BLaER1 (cell line): ENCODE measurements at regions not wholly inside any gene's neighbourhood (a gene's known extent, or its start where the extent isn't known, plus 50 kb on each side); places are given as distances from the start of the nearest gene placed in this dataset.

Experiments
- H3K27ac ChIP-seq: shearing (Covaris generic); formaldehyde crosslinking; 2 replicates; pipeline ENCODE4 v1.8.1; 2022
- H3K27me3 ChIP-seq: shearing (Covaris generic); formaldehyde crosslinking; 2 replicates; pipeline ENCODE4 v1.8.1; 2022
- H3K36me3 ChIP-seq: shearing (Covaris generic); formaldehyde crosslinking; 2 replicates; pipeline ENCODE4 v1.8.1; 2022
- H3K4me1 ChIP-seq: shearing (Covaris generic); formaldehyde crosslinking; 2 replicates; pipeline ENCODE4 v1.8.1; 2022
- H3K4me2 ChIP-seq: shearing (Covaris generic); formaldehyde crosslinking; 2 replicates; pipeline ENCODE4 v1.8.1; 2022
- H3K4me3 ChIP-seq: shearing (Covaris generic); formaldehyde crosslinking; 2 replicates; pipeline ENCODE4 v1.8.1; 2022
- H3K9ac ChIP-seq: shearing (Covaris generic); formaldehyde crosslinking; 2 replicates; pipeline ENCODE4 v1.8.1; 2022
- H3K9me3 ChIP-seq: shearing (Covaris generic); formaldehyde crosslinking; 2 replicates; pipeline ENCODE4 v1.8.1; 2022
- H4K20me1 ChIP-seq: shearing (Covaris generic); formaldehyde crosslinking; 2 replicates; pipeline ENCODE4 v1.8.1; 2022
- Cebpa-rat ChIP-seq: shearing (Covaris generic); IDR thresholded peaks from 2 replicates; pipeline ENCODE4 v1.8.1; 2022

DNA sequence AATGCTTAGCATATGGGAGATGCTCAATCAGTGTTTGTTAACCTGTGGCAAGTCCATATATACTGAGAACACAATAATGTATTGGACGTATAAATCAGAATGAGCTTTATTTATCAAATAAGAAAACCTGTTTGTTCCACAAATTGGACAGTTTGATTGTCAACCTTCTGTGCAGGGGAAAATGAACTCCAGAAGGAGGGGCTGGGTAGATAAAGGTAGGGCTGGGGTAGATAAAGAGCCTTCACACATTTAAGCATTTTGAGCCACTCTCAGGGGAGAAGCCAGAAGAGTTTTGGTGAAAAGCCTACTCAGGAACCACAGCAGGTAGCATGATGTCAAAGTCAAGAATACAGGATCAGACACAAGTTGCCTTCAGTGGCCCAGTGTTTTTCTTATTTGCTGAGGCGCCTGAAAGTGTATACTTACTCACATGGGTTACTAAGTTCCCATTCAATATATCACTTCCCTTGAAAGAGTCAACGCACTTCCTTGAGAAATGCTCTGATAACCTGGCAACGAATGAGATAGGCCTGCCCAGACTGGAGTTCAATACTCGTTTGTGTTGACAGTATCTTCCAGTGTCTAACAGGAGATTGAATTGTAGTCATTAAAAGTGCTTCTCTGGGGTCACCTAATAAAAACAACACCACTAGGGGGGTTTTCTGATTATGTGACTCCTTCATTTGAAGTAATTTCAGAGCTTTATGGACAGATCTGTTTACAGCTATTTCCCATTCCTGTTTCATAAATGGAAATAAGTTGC is 263.9 kb upstream of the CITED2 start:
- H3K4me1 ChIP-seq = peaks cover 21% of the 10 kb centered on the region
- H3K27ac ChIP-seq = no peak overlapping the region
- TF ChIP-seq Cebpa-rat = no peak

DNA sequence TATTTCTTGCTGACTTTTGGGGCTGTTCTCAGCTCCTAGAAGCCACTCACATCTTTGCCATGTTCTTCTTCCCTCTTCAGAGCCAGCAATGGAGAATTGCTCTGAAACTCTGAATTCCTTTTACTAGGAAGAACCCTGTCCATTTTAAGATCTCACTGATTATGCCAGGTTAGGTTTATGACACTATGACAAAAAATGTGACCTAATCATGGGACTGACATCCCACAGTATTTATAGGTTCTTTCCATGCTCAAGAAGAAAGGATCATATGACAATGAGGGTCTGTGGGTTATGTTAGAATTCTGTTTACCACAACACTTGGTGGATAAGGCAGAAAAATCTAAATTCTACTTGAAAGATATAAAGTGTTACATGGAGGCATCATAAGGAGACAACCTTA is 263.3 kb upstream of the CITED2 start:
- Histone ChIP-seq H3K36me3 (no peaks in the 10 kb centered on the region), H3K4me1 (peaks cover 21% of the 10 kb centered on the region), H3K9ac (no peak overlapping the region), H3K27ac (no peak overlapping the region), H3K27me3 (no peaks in the 10 kb centered on the region), H3K9me3 (no peaks in the 10 kb centered on the region), H3K4me3 (no peak overlapping the region), H4K20me1 (no peaks in the 10 kb centered on the region), H3K4me2 (no peak overlapping the region)
- no peak for TF ChIP-seq Cebpa-rat

More for the DNA sequence above, 263.9 kb upstream of the CITED2 start:
- H3K4me2 ChIP-seq = no peak overlapping the region
- H3K36me3 ChIP-seq = no peaks in the 10 kb centered on the region
- no peak overlapping the region for H3K4me3 ChIP-seq
- H3K27me3 ChIP-seq = no peaks in the 10 kb centered on the region
- H3K9me3 ChIP-seq = no peaks in the 10 kb centered on the region
- no peak overlapping the region for H3K9ac ChIP-seq
- H4K20me1 ChIP-seq = no peaks in the 10 kb centered on the region

DNA sequence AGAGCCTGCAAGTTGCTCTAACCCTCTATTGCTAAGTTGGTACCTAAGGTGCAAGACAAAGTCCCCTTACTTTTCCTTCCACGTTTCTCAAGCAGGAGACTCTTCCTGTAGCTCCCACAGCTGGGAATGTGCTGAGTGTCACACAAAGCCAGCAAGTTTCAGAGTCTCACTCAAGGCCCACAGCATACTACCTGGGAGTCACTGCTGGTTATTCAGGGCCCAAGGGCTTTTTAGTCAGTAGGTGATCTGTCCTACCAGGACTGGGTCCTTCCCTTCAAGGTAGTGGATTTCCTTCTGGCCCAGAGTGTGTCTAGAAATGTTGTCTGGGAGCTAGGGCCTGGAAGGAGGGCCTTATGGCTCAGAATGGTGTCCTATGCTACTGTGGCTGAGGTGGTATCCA is 261.9 kb upstream of the CITED2 start:
- H3K27ac ChIP-seq = no peak overlapping the region
- no peak overlapping the region for H3K4me3 ChIP-seq
- no peak overlapping the region for H3K9ac ChIP-seq
- TF ChIP-seq Cebpa-rat = no peak
- H3K9me3 ChIP-seq = no peaks in the 10 kb centered on the region
- no peaks in the 10 kb centered on the region for H3K36me3 ChIP-seq
- no peak overlapping the region for H3K4me2 ChIP-seq
- H4K20me1 ChIP-seq = no peaks in the 10 kb centered on the region
- no peaks in the 10 kb centered on the region for H3K27me3 ChIP-seq
- peaks cover 19% of the 10 kb centered on the region for H3K4me1 ChIP-seq

DNA sequence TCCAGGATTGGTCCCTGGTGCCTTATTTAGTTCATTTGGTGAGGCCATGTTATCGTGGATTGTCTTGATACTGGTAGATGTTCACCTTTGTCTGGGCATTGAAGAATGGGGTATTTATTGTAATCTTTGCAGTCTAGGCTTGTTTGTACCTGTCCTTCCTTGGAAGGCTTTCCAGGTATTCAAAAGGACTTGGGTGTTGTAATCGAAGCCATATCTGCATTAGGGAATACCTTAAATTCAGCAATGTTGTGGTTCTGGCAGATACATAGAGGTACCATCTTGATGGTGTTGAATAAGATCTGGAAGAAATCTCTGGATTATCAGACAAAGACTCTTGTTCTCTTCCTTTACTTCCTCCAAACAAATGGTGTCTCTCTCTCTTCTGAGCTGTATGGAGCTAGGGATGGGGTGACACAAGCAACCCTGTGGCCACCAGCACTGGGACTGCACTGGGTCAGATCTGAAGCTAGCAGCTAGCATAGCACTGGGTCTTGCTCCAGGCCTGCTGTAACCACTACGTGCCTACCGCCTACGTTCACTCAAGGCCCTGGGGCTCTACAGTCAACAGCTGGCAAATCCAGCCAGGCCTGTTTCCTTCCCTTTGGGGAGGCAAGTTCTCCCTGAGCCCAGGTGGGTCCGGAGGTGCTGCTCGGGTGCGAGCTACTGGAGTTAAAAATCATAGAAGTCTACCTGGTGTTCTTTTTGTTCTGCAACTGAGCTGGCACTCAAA is 261.1 kb upstream of the CITED2 start:
- H3K27me3 ChIP-seq = no peaks in the 10 kb centered on the region
- no peak for TF ChIP-seq Cebpa-rat
- H3K4me2 ChIP-seq = no peak overlapping the region
- H3K9me3 ChIP-seq = no peaks in the 10 kb centered on the region
- H4K20me1 ChIP-seq = no peaks in the 10 kb centered on the region
- no peak overlapping the region for H3K27ac ChIP-seq
- no peak overlapping the region for H3K9ac ChIP-seq
- peaks cover 11% of the 10 kb centered on the region for H3K4me1 ChIP-seq
- H3K36me3 ChIP-seq = no peaks in the 10 kb centered on the region
- no peak overlapping the region for H3K4me3 ChIP-seq

DNA sequence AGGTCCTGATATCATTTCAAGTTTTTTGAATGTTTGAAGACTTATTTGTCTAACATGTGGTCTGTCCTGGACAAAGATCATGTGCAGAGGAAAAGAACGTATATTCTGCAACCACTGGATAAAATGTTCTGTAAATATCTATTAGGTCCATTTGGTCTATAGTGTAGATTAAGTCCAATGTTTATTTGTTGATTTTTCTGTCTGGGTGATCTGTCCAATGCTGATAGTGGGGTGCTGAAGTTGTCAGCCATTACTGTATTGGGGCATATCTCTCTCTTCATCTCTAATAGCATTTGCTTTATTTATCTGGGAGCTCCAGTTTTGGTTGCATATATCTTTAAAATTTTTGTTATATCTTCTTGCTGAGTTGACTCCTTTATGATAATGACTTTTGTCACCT is 258.4 kb upstream of the CITED2 start:
- no peak overlapping the region for H3K27ac ChIP-seq
- no peak for TF ChIP-seq Cebpa-rat
- H3K9ac ChIP-seq = no peak overlapping the region
- H3K27me3 ChIP-seq = no peaks in the 10 kb centered on the region
- no peaks in the 10 kb centered on the region for H4K20me1 ChIP-seq
- no peaks in the 10 kb centered on the region for H3K9me3 ChIP-seq
- H3K4me3 ChIP-seq = no peak overlapping the region
- no peaks in the 10 kb centered on the region for H3K4me1 ChIP-seq
- H3K36me3 ChIP-seq = no peaks in the 10 kb centered on the region
- no peak overlapping the region for H3K4me2 ChIP-seq

DNA sequence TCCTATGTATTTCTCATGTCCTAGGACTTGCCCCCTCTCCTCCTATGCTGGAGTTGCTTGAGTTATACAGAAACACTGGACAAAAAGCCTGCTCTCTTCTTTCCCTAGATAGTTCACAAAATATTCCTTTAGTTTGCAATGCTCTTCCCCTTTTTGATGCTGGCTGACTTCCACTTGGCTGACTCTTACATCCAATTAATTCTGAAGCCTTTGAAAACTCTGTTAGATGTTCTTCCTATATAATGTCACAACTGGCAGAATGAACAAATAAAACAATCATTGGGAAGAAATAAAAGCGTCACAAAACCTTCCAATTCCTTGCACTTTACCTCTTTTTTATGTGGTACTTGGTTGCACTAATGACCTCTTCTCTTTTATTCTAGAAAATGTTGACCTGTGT is 253.8 kb upstream of the CITED2 start:
- H3K9ac ChIP-seq = no peak overlapping the region
- no peaks in the 10 kb centered on the region for H3K36me3 ChIP-seq
- no peaks in the 10 kb centered on the region for H3K27me3 ChIP-seq
- H3K4me3 ChIP-seq = no peak overlapping the region
- no peak for TF ChIP-seq Cebpa-rat
- no peak overlapping the region for H3K4me2 ChIP-seq
- H3K9me3 ChIP-seq = no peaks in the 10 kb centered on the region
- no peaks in the 10 kb centered on the region for H4K20me1 ChIP-seq
- H3K4me1 ChIP-seq = peaks cover 6% of the 10 kb centered on the region; the same call in 1 of the 2 replicates
- no peak overlapping the region for H3K27ac ChIP-seq

DNA sequence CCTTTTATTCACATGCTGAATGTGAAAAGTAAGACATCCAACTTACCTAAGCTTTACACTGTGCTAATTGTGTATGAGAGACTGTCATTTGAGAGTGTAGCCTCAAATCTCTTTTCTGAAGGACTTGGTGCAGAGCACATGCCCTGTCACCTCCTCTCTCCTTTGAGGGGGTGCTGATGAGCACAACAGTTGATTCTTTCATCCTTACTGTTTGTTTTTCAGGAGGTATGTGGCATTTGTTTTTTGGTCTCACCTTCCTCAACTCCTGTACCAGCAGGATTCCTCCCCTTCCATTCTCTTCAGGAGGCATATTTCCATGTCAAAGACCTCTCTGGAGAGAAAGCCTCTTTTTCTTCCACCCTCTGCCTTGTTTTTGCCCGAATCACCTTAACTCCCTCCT is 252.6 kb upstream of the CITED2 start:
- no peaks in the 10 kb centered on the region for H3K27me3 ChIP-seq
- H3K4me2 ChIP-seq = no peak overlapping the region
- no peak overlapping the region for H3K4me3 ChIP-seq
- peaks cover 6% of the 10 kb centered on the region; the same call in 1 of the 2 replicates for H3K4me1 ChIP-seq
- H4K20me1 ChIP-seq = no peaks in the 10 kb centered on the region
- TF ChIP-seq Cebpa-rat = no peak
- no peak overlapping the region for H3K9ac ChIP-seq
- H3K36me3 ChIP-seq = no peaks in the 10 kb centered on the region
- no peak overlapping the region for H3K27ac ChIP-seq
- H3K9me3 ChIP-seq = no peaks in the 10 kb centered on the region

DNA sequence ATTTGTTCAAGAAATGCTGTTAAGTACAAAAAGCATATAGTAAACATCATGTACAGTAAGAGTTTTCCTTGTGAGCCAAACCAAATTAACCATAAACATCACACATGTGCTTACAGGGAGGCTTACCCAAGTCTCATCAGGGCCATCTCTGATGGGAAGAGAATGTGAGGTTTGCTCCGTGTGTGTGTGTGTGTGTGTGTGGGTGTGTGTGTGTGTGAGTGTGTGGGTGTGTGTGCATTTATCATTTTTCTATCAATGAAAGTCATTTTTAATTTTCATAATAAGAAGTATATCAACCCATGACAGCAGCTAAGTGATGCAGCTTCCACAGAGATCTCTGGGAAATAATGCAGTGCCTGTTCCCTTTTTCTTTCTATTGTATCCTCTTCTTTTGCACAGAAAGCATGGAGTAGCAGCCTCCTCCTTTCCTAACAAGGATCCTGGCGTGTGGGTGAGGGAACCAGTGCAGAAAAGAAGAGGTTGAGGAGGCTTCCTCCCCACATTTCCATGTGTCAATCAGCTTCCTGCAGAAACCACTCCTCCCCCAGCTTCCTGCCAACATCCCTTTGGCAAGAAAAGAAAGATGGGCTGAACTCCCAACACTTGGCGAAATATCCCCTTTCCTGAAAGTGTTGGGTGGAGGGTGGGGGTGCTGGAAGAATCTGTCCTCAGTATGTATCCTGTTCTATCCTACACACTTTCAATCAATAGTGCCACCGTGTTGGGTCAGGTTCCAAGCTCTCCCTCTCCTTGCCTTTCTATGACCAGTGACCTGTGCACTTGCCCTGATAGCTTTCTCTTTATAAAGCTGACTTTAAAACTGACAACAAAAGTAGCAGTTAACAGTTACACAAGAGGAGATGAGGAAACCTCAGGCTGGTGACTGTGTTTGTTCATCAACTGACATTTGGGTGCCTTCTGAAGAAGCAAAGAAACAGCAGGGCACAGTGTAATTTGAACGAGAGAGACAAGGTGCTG is 251.8 kb upstream of the CITED2 start:
- Histone ChIP-seq H3K9me3 (no peaks in the 10 kb centered on the region), H3K4me1 (peaks cover 6% of the 10 kb centered on the region; the same call in 1 of the 2 replicates), H3K4me3 (no peak overlapping the region), H3K27ac (no peak overlapping the region), H3K9ac (no peak overlapping the region), H3K4me2 (peak overlapping the region; percentile 26), H3K36me3 (no peaks in the 10 kb centered on the region), H4K20me1 (no peaks in the 10 kb centered on the region), H3K27me3 (no peaks in the 10 kb centered on the region)
- no peak for TF ChIP-seq Cebpa-rat

DNA sequence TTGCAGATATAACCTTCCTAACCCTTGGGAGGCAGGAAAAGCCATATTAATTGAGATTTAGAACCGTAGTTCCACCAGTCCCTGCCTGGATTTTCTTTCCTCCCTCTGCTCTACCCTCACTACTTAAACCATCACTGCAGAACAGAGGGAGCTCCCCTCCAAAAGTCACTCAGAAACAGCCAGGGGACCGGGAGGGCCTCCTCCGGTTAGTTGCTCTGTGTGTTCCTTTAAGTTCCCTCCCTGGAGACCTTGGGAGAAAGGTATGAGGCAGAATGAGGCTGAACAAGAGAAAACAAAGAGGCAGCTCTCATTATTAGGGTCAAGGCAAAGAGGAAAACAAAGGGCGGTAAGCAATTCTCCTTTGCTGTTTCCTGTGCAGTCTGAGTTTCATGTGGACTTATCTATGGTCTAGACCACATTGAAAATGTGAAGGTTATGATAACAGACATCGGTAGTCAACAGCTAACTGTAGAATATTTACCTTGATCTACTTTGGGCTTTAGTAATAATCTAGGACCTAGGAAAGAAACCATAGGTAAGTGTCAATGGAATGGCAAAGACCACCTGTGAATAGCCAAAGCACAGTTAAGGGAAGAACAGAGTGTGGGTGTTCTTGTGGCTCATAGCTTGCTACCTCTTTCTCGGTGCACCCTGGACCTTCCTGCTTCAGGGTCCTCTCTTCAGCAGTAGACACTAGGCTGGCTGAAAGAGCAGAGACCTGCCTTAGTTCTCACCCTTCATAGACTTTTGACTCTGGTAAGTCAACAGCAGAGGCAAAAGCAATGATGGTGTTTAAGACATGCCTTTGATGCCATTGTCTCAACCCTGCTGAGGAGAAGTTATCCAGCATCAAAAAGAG is 250.9 kb upstream of the CITED2 start:
- no peaks in the 10 kb centered on the region for H3K36me3 ChIP-seq
- H4K20me1 ChIP-seq = no peaks in the 10 kb centered on the region
- H3K4me2 ChIP-seq = no peak overlapping the region
- H3K9me3 ChIP-seq = no peaks in the 10 kb centered on the region
- H3K27ac ChIP-seq = no peak overlapping the region
- no peak overlapping the region for H3K4me3 ChIP-seq
- no peak overlapping the region for H3K9ac ChIP-seq
- peaks cover 6% of the 10 kb centered on the region; the same call in 1 of the 2 replicates for H3K4me1 ChIP-seq
- TF ChIP-seq Cebpa-rat = no peak
- no peaks in the 10 kb centered on the region for H3K27me3 ChIP-seq
